Tibial nerve (tissue), 4 donors: ENCODE measurements at regions not wholly inside any gene's neighbourhood (a gene's known extent, or its start where the extent isn't known, plus 50 kb on each side); places are given as distances from the start of the nearest gene placed in this dataset.

ENCODE experiments used
- CTCF ChIP-seq, 5 experiments: fragments of 200-600 bp in 3 of 5; fragments of 450-650 bp in 2 of 5; sonication (generic) in 3 of 5; IDR thresholded peaks; one replicate each; pipeline ENCODE4 v1.5.1; 2016 to 2019; ENCODE audit warnings: antibody characterized with exemption in 5 of 5, mild to moderate bottlenecking in 3 of 5, moderate library complexity in 2 of 5
- EP300 ChIP-seq, 2 donors: sonication (generic); formaldehyde crosslinking; IDR thresholded peaks; one replicate each; pipeline ENCODE4 v1.6.1; 2017; ENCODE audit warnings: antibody characterized with exemption in 2 of 2, mild to moderate bottlenecking in 1 of 2
- POLR2A ChIP-seq, 2 donors: fragments of 450-650 bp; IDR thresholded peaks; one replicate each; pipeline ENCODE4 v1.6.1; 2017; ENCODE audit warnings: antibody characterized with exemption in 2 of 2, mild to moderate bottlenecking in 2 of 2, moderate library complexity in 2 of 2

- TF ChIP-seq CTCF (IDR thresholded peaks at IDR 0.05) (no peak), EP300 (IDR thresholded peaks at IDR 0.05) (no peak), POLR2A (IDR thresholded peaks at IDR 0.05) (no peak)
These were observed 622.9 kb upstream of the DIPK2B start for GRCh38 chrX:45823536-45823935.
